GM23248 (cell line): ENCODE measurements at regions not wholly inside any gene's neighbourhood (a gene's known extent, or its start where the extent isn't known, plus 50 kb on each side); places are given as distances from the start of the nearest gene placed in this dataset. TPM values are rescaled to one million over a fixed set of nuclear protein-coding genes. Genes with fewer than 3 reads are reported as not detected.
"Not testable (repeated sequence)": the region's sequence is repeated elsewhere in the genome, so short reads cannot be mapped to it uniquely, and the experiment has no call there.

ENCODE experiments used
- DNase-seq: peaks from one replicate; pipeline ENCODE4 v3.0.0-alpha.2; 2015
- H2AFZ ChIP-seq: fragments of 200-600 bp; sonication (generic); 2 replicates; pipeline ENCODE4 v1.6.1; 2016; ENCODE audit warnings: antibody characterized with exemption
- H3F3A ChIP-seq: fragments of 200-600 bp; sonication (generic); 2 replicates; pipeline ENCODE4 v1.6.1; 2016; ENCODE audit warnings: mild to moderate bottlenecking, antibody characterized with exemption, mixed run types; ENCODE audit not compliant: insufficient read depth
- H3K27ac ChIP-seq: fragments of 200-600 bp; sonication (generic); 2 replicates; pipeline ENCODE4 v1.5.1; 2016; ENCODE audit warnings: mild to moderate bottlenecking
- H3K27me3 ChIP-seq: fragments of 200-600 bp; sonication (generic); replicated peaks from 2 replicates; pipeline ENCODE4 v1.6.1; 2016; ENCODE audit warnings: mild to moderate bottlenecking; ENCODE audit not compliant: insufficient read depth
- H3K36me3 ChIP-seq: fragments of 200-600 bp; sonication (generic); 2 replicates; pipeline ENCODE4 v1.6.1; 2016; ENCODE audit warnings: low read depth, mild to moderate bottlenecking
- H3K4me1 ChIP-seq: fragments of 200-600 bp; sonication (generic); 2 replicates; pipeline ENCODE4 v1.6.1; 2016; ENCODE audit warnings: mild to moderate bottlenecking; ENCODE audit not compliant: insufficient read depth
- H3K4me2 ChIP-seq: fragments of 200-600 bp; sonication (generic); one replicate; pipeline ENCODE4 v1.6.1; 2016; ENCODE audit warnings: mild to moderate bottlenecking; ENCODE audit not compliant: unreplicated experiment
- H3K4me3 ChIP-seq: fragments of 200-600 bp; sonication (generic); 2 replicates; pipeline ENCODE4 v1.5.1; 2016; ENCODE audit warnings: mild to moderate bottlenecking
- H3K79me2 ChIP-seq: fragments of 200-600 bp; sonication (generic); 2 replicates; pipeline ENCODE4 v1.6.1; 2016; ENCODE audit warnings: mild to moderate bottlenecking; ENCODE audit not compliant: insufficient read depth
- H3K9ac ChIP-seq: fragments of 200-600 bp; sonication (generic); 2 replicates; pipeline ENCODE4 v1.6.1; 2016; ENCODE audit warnings: mild to moderate bottlenecking
- H3K9me2 ChIP-seq: fragments of 200-600 bp; sonication (generic); 2 replicates; pipeline ENCODE4 v1.6.1; 2016; ENCODE audit warnings: mixed run types, mild to moderate bottlenecking, moderate library complexity; ENCODE audit not compliant: insufficient read depth
- H3K9me3 ChIP-seq: fragments of 200-600 bp; sonication (generic); one replicate; pipeline ENCODE4 v1.6.1; 2017; ENCODE audit warnings: low read depth
- H4K20me1 ChIP-seq: fragments of 200-600 bp; sonication (generic); 2 replicates; pipeline ENCODE4 v1.6.0; 2016; ENCODE audit not compliant: insufficient read depth
- EZH2 ChIP-seq: fragments of 200-600 bp; sonication (generic); IDR thresholded peaks from 2 replicates; pipeline ENCODE4 v1.6.1; 2018; ENCODE audit warnings: antibody characterized with exemption, mild to moderate bottlenecking; ENCODE audit not compliant: insufficient read depth, poor library complexity, severe bottlenecking
- EZH2phosphoT487 ChIP-seq: fragments of 200-600 bp; sonication (generic); IDR thresholded peaks from 2 replicates; pipeline ENCODE4 v1.6.1; 2018; ENCODE audit warnings: antibody characterized with exemption, moderate library complexity, mild to moderate bottlenecking, low read depth; ENCODE audit not compliant: insufficient read depth
- WGBS, 2 experiments: methylation state at CpG; one replicate each; pipeline ENCODE4 v1.1.6; 2015 to 2017; ENCODE audit warnings: low lambda C conversion rate in 2 of 2, low coverage in 1 of 2; ENCODE audit errors: missing lambda C conversion rate in 2 of 2; 5-methylcytosine and 5-hydroxymethylcytosine counted together
- in situ Hi-C: fragments of 300-500 bp; cut with MboI; formaldehyde crosslinking; loops from 2 replicates; pipeline ENCODE4 v1.15.0; 2020
- microRNA-seq: library from miRNA; unstranded; fragments of <30 nt; microRNA quantifications from one replicate; pipeline ENCODE4, GENCODE V29; 2016; ENCODE audit warnings: borderline number of aligned reads
- small RNA-seq: library from RNA; depleted of rRNA; stranded (forward); fragments of <200 nt; gene quantifications from one replicate; pipeline ENCODE3, GENCODE V24; 2014; ENCODE audit warnings: low read depth, low replicate concordance

GRCh38 chr5:87210743-87211142, 56.9 kb upstream of the RASA1 start:
- Histone ChIP-seq H2AFZ (no peak overlapping the region), H3K79me2 (no peaks in the 10 kb centered on the region), H3K4me2 (no peak overlapping the region), H3K9me3 (no peaks in the 10 kb centered on the region), H3K9me2 (no peaks in the 10 kb centered on the region), H3K9ac (no peak overlapping the region), H3K27me3 (no peaks in the 10 kb centered on the region), H3F3A (no peaks in the 10 kb centered on the region), H3K36me3 (no peaks in the 10 kb centered on the region), H3K4me3 (no peak overlapping the region), H4K20me1 (no peaks in the 10 kb centered on the region), H3K27ac (no peak overlapping the region), H3K4me1 (peaks cover 10% of the 10 kb centered on the region)
- DNase-seq = no peak
- TF ChIP-seq EZH2phosphoT487 = no peak
- no peak for TF ChIP-seq EZH2
- 57 to 63% methylated on average over 2 of the region's 2 CpGs for WGBS, 2 experiments
- in situ Hi-C loops = no loop called here

- Histone ChIP-seq H3K9ac (no peak overlapping the region), H3K27me3 (no peaks in the 10 kb centered on the region), H3K4me3 (no peak overlapping the region), H3K36me3 (no peaks in the 10 kb centered on the region), H2AFZ (no peak overlapping the region), H3F3A (no peaks in the 10 kb centered on the region), H3K27ac (no peak overlapping the region), H3K4me1 (peaks cover 10% of the 10 kb centered on the region), H3K9me3 (no peaks in the 10 kb centered on the region), H3K79me2 (no peaks in the 10 kb centered on the region), H3K4me2 (no peak overlapping the region), H4K20me1 (no peaks in the 10 kb centered on the region), H3K9me2 (no peaks in the 10 kb centered on the region)
- 35 to 39% methylated on average over 1 of the region's 1 CpG for WGBS, 2 experiments
- in situ Hi-C loops = no loop called here
- DNase-seq = no peak
- TF ChIP-seq EZH2 = no peak
- TF ChIP-seq EZH2phosphoT487 = no peak
Measured at GRCh38 chr5:87211676-87212075, 56.0 kb upstream of the RASA1 start.

GRCh38 chr5:87212183-87212582, 55.5 kb upstream of the RASA1 start:
- H3K79me2 ChIP-seq, H3K9me3 ChIP-seq, H2AFZ ChIP-seq, H3K27me3 ChIP-seq, H3K9me2 ChIP-seq, H3K36me3 ChIP-seq, H3K4me3 ChIP-seq, DNase-seq, H3K27ac ChIP-seq, H3K4me2 ChIP-seq, H3F3A ChIP-seq, in situ Hi-C loops, H3K9ac ChIP-seq, H4K20me1 ChIP-seq, H3K4me1 ChIP-seq: not testable (repeated sequence)
- WGBS, 2 experiments = 47 to 66% methylated on average over 2 of the region's 2 CpGs

GRCh38 chr5:87217480-87217879, 50.2 kb upstream of the RASA1 start:
- H4K20me1 ChIP-seq, H3K9me3 ChIP-seq, H3K36me3 ChIP-seq, H3K79me2 ChIP-seq, H3K9me2 ChIP-seq, DNase-seq, H3K4me1 ChIP-seq, H3K4me3 ChIP-seq, in situ Hi-C loops, H2AFZ ChIP-seq, H3K4me2 ChIP-seq, H3K27me3 ChIP-seq, H3F3A ChIP-seq, H3K27ac ChIP-seq, H3K9ac ChIP-seq: not testable (repeated sequence)
- 49 to 64% methylated on average over 4 of the region's 4 CpGs for WGBS, 2 experiments

Small RNA genes in the stretch of these regions (microRNA-seq; reads per million reads assigned to microRNA genes)
- gene MIR4280 = not detected

Small RNA genes in the stretch of these regions (small RNA-seq; reads per million reads assigned to genes)
- gene MIR4280 = not detected
- not detected for gene RN7SKP34
